GM23338 (cell line): ENCODE measurements at regions not wholly inside any gene's neighbourhood (a gene's known extent, or its start where the extent isn't known, plus 50 kb on each side); places are given as distances from the start of the nearest gene placed in this dataset.

Experiments
- ATAC-seq: fragments of 200-7000 bp; cut with Tn5 transposase; 3 replicates; pipeline ENCODE4 v1.9.1; 2020
- DNase-seq: peaks from one replicate; pipeline ENCODE4 v3.0.0-alpha.2; 2015; ENCODE audit warnings: low spot score
- H2AFZ ChIP-seq: fragments of 200-600 bp; sonication (generic); 2 replicates; pipeline ENCODE4 v1.8.0; 2016; ENCODE audit warnings: antibody characterized with exemption, mild to moderate bottlenecking, moderate library complexity
- H3F3A ChIP-seq: fragments of 200-600 bp; sonication (generic); replicated peaks from 2 replicates; pipeline ENCODE4 v1.8.0; 2017; ENCODE audit warnings: antibody characterized with exemption, mixed run types, low read depth
- H3K27ac ChIP-seq: fragments of 200-600 bp; sonication (generic); 2 replicates; pipeline ENCODE4 v1.6.1; 2016; ENCODE audit warnings: low read depth
- H3K27me3 ChIP-seq: fragments of 200-600 bp; sonication (generic); 2 replicates; pipeline ENCODE4 v1.8.0; 2016; ENCODE audit warnings: mild to moderate bottlenecking, mixed run types, moderate library complexity; ENCODE audit not compliant: insufficient read depth
- H3K36me3 ChIP-seq: fragments of 200-600 bp; sonication (generic); 2 replicates; pipeline ENCODE4 v1.8.0; 2016; ENCODE audit warnings: mild to moderate bottlenecking; ENCODE audit not compliant: insufficient read depth
- H3K4me1 ChIP-seq: fragments of 200-600 bp; sonication (generic); 2 replicates; pipeline ENCODE4 v1.8.0; 2016; ENCODE audit warnings: mild to moderate bottlenecking, moderate library complexity; ENCODE audit not compliant: insufficient read depth
- H3K4me2 ChIP-seq: fragments of 200-600 bp; sonication (generic); 2 replicates; pipeline ENCODE4 v1.7.1; 2017; ENCODE audit warnings: mixed run types
- H3K4me3 ChIP-seq: fragments of 200-600 bp; sonication (generic); 2 replicates; pipeline ENCODE4 v1.6.1; 2016; ENCODE audit warnings: mixed run types
- H3K79me2 ChIP-seq: fragments of 200-600 bp; sonication (generic); replicated peaks from 2 replicates; pipeline ENCODE4 v1.8.0; 2017; ENCODE audit warnings: mild to moderate bottlenecking; ENCODE audit not compliant: insufficient read depth
- H3K9me2 ChIP-seq: fragments of 200-600 bp; sonication (generic); 2 replicates; pipeline ENCODE4 v1.8.0; 2017; ENCODE audit not compliant: insufficient read depth
- H4K20me1 ChIP-seq: fragments of 200-600 bp; sonication (generic); replicated peaks from 2 replicates; pipeline ENCODE4 v1.8.0; 2017; ENCODE audit warnings: mild to moderate bottlenecking; ENCODE audit not compliant: insufficient read depth
- H3K27ac Mint-ChIP-seq: 2 replicates; pipeline ENCODE4 v1.8.0; 2020; ENCODE audit warnings: inconsistent platforms, mild to moderate bottlenecking, moderate library complexity, mixed read lengths
- H3K27me3 Mint-ChIP-seq: 3 replicates; pipeline ENCODE4 v1.8.0; 2022; ENCODE audit warnings: low read depth, mild to moderate bottlenecking, moderate library complexity, mixed read lengths, inconsistent platforms; ENCODE audit not compliant: insufficient read depth, poor library complexity
- H3K36me3 Mint-ChIP-seq: 3 replicates; pipeline ENCODE4 v1.8.0; 2021; ENCODE audit warnings: low read depth, mild to moderate bottlenecking, inconsistent platforms, moderate library complexity, mixed read lengths
- H3K4me1 Mint-ChIP-seq: 3 replicates; pipeline ENCODE4 v1.8.0; 2020; ENCODE audit warnings: mild to moderate bottlenecking, inconsistent platforms, mixed read lengths
- H3K4me3 Mint-ChIP-seq: 3 replicates; pipeline ENCODE4 v1.8.0; 2021; ENCODE audit warnings: moderate library complexity, mild to moderate bottlenecking, inconsistent platforms, mixed read lengths
- H3K9me3 Mint-ChIP-seq: 3 replicates; pipeline ENCODE4 v1.8.0; 2020; ENCODE audit warnings: moderate library complexity, mild to moderate bottlenecking, inconsistent platforms, mixed read lengths
- CTCF ChIP-seq, 2 experiments: fragments of 200-600 bp in 1 of 2; sonication (generic) in 1 of 2; conservative IDR thresholded peaks; 2 replicates each; pipeline versions ENCODE4 v1.5.1 to v1.6.1; 2016 to 2017; ENCODE audit warnings: antibody characterized with exemption in 2 of 2, low read depth in 2 of 2, mild to moderate bottlenecking in 2 of 2, moderate library complexity in 1 of 2
- ETS1 ChIP-seq: IDR thresholded peaks from 2 replicates; pipeline ENCODE4 v1.6.1; 2016; ENCODE audit warnings: antibody characterized with exemption
- EZH2 ChIP-seq: fragments of 200-600 bp; sonication (generic); IDR thresholded peaks from one replicate; pipeline ENCODE4 v1.8.0; 2017; ENCODE audit warnings: antibody characterized with exemption, mild to moderate bottlenecking, low read depth; ENCODE audit not compliant: unreplicated experiment
- EZH2phosphoT487 ChIP-seq: fragments of 200-600 bp; sonication (generic); IDR thresholded peaks from one replicate; pipeline ENCODE4 v1.8.1; 2018; ENCODE audit warnings: antibody characterized with exemption; ENCODE audit not compliant: unreplicated experiment
- JUNB ChIP-seq: IDR thresholded peaks from one replicate; pipeline ENCODE4 v1.6.1; 2016; ENCODE audit warnings: antibody characterized with exemption; ENCODE audit not compliant: unreplicated experiment
- NANOG ChIP-seq: IDR thresholded peaks from 2 replicates; pipeline ENCODE4 v1.6.1; 2016; ENCODE audit warnings: antibody characterized with exemption, borderline replicate concordance
- POLR2AphosphoS5 ChIP-seq: IDR thresholded peaks from 2 replicates; pipeline ENCODE4 v1.6.1; 2016; ENCODE audit warnings: antibody characterized with exemption, low read depth
- STAT1 ChIP-seq: IDR thresholded peaks from one replicate; pipeline ENCODE4 v1.6.1; 2016; ENCODE audit warnings: antibody characterized with exemption; ENCODE audit not compliant: unreplicated experiment
- ZNF114 ChIP-seq: fragments of 250-450 bp; sonication (Bioruptor Pico); IDR thresholded peaks from 2 replicates; pipeline ENCODE4 v1.5.0; 2020; ENCODE audit warnings: mild to moderate bottlenecking, moderate library complexity
- ZNF331 ChIP-seq: fragments of 250-450 bp; sonication (Bioruptor Pico); IDR thresholded peaks from 2 replicates; pipeline ENCODE4 v1.5.0; 2020; ENCODE audit warnings: low read depth, mild to moderate bottlenecking, moderate library complexity

- peak overlapping the region; percentile 67; the same call in 1 of the 2 replicates for H2AFZ ChIP-seq
- ATAC-seq: no peak
- no peaks in the 10 kb centered on the region for H3K27me3 Mint-ChIP-seq
These were observed 70.6 kb upstream of the LINC00305 start for GRCh38 chr18:64219517-64219916.

GRCh38 chr18:64210401-64210949, 61.6 kb upstream of the LINC00305 start:
- Mint-ChIP-seq H3K4me1 (peaks cover 24% of the 10 kb centered on the region), H3K27ac (no peak overlapping the region), H3K4me3 (no peak overlapping the region), H3K36me3 (no peaks in the 10 kb centered on the region), H3K27me3 (no peaks in the 10 kb centered on the region), H3K9me3 (no peaks in the 10 kb centered on the region)
- no peak overlapping the region for H3K4me2 ChIP-seq
- no peaks in the 10 kb centered on the region for H3K79me2 ChIP-seq
- peaks cover 16% of the 10 kb centered on the region; the same call in 1 of the 2 replicates for H3K4me1 ChIP-seq
- H3F3A ChIP-seq: no peaks in the 10 kb centered on the region
- no peak overlapping the region for H2AFZ ChIP-seq
- no peak for ATAC-seq
- DNase-seq: no peak
- H3K27me3 ChIP-seq: no peaks in the 10 kb centered on the region
- no peak overlapping the region for H3K27ac ChIP-seq
- no peaks in the 10 kb centered on the region for H3K9me2 ChIP-seq
- no peaks in the 10 kb centered on the region for H3K36me3 ChIP-seq
- no peaks in the 10 kb centered on the region for H4K20me1 ChIP-seq
- no peak overlapping the region for H3K4me3 ChIP-seq
- TF ChIP-seq ZNF114 (no peak), POLR2AphosphoS5 (no peak), JUNB (no peak), EZH2phosphoT487 (no peak), ZNF331 (no peak), STAT1 (no peak), EZH2 (no peak)

More at GRCh38 chr18:64219517-64219916, 70.6 kb upstream of the LINC00305 start:
- Histone ChIP-seq H3K27me3 (no peaks in the 10 kb centered on the region), H3K4me1 (peaks cover 11% of the 10 kb centered on the region), H3K27ac (no peak overlapping the region), H3K9me2 (no peaks in the 10 kb centered on the region), H3K4me2 (no peak overlapping the region), H3K79me2 (no peaks in the 10 kb centered on the region), H3K4me3 (no peak overlapping the region), H4K20me1 (no peaks in the 10 kb centered on the region), H3K36me3 (no peaks in the 10 kb centered on the region), H3F3A (no peaks in the 10 kb centered on the region)
- Mint-ChIP-seq H3K36me3 (no peaks in the 10 kb centered on the region), H3K4me3 (no peak overlapping the region), H3K9me3 (no peaks in the 10 kb centered on the region), H3K27ac (no peak overlapping the region), H3K4me1 (peaks cover 8% of the 10 kb centered on the region; the same call in 2 of the 3 replicates)
- DNase-seq: no peak
- no peak for TF ChIP-seq ZNF114
- no peak for TF ChIP-seq POLR2AphosphoS5
- no peak for TF ChIP-seq EZH2
- TF ChIP-seq CTCF (conservative IDR thresholded peaks at IDR 0.05; ENCODE audit: low read depth in 2 of 2): no peak
- TF ChIP-seq EZH2phosphoT487: no peak
- TF ChIP-seq ETS1: no peak
- no peak for TF ChIP-seq NANOG
- no peak for TF ChIP-seq STAT1
